ENCODE measurements at regions not wholly inside any gene's neighbourhood (a gene's known extent, or its start where the extent isn't known, plus 50 kb on each side); places are given as distances from the start of the nearest gene placed in this dataset.
"Not testable (repeated sequence)": the region's sequence is repeated elsewhere in the genome, so short reads cannot be mapped to it uniquely, and the experiment has no call there.

DNA sequence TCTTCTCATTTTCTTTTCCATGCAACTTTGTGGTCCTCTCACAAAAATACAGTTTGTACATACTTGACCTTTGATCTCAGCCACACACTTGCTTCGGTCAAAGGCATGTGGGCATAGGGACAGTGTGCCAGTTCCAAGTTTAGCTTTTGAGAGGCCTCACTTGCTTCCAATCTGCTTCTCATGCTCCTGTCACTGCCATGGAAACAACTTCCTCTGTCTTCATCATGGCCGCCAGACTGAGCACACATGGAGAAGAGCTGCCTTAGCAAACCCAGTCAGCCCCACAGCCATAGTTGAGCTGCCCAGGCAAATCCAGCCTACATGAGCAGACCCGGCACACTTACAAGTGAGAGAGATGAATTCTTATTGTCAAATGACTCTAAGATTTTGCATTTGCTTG is 138.2 kb upstream of the TUSC1 start:
- Histone ChIP-seq H3K27ac (no peak overlapping the region), H3K27me3 (no peaks in the 10 kb centered on the region), H3K4me1 (no peaks in the 10 kb centered on the region), H3K9me3 (no peaks in the 10 kb centered on the region), H3K4me3 (no peak overlapping the region), H3K36me3 (no peaks in the 10 kb centered on the region)
- TF ChIP-seq, protein P1, sequence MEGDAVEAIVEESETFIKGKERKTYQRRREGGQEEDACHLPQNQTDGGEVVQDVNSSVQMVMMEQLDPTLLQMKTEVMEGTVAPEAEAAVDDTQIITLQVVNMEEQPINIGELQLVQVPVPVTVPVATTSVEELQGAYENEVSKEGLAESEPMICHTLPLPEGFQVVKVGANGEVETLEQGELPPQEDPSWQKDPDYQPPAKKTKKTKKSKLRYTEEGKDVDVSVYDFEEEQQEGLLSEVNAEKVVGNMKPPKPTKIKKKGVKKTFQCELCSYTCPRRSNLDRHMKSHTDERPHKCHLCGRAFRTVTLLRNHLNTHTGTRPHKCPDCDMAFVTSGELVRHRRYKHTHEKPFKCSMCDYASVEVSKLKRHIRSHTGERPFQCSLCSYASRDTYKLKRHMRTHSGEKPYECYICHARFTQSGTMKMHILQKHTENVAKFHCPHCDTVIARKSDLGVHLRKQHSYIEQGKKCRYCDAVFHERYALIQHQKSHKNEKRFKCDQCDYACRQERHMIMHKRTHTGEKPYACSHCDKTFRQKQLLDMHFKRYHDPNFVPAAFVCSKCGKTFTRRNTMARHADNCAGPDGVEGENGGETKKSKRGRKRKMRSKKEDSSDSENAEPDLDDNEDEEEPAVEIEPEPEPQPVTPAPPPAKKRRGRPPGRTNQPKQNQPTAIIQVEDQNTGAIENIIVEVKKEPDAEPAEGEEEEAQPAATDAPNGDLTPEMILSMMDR (IDR thresholded peaks at IDR 0.05): no peak
- DNase-seq: no peak
- intact Hi-C loops (cut with DNase I; ENCODE audit: low total_unique reads): no loop called here

DNA sequence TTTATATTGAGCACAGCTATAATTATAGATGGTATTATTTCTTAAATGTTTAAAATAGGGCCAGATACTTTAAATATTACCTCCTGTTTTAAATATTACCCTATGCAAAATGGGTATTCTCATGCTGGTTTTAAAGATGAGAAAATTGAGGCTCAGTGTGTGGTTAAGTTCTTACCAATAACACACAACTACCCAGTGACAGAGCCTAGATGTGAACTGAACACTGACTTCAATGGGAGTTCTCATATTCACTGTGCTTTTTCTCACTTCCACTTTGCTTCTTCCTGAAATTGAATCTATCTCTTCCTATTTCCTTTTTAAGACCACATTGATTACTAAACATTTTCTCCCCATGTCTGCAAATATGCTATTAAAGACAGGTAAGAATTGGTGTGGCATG is 135.8 kb upstream of the TUSC1 start:
- no peaks in the 10 kb centered on the region for H3K27me3 ChIP-seq
- H3K9me3 ChIP-seq: no peaks in the 10 kb centered on the region
- no peaks in the 10 kb centered on the region for H3K4me1 ChIP-seq
- intact Hi-C loops (cut with DNase I; ENCODE audit: low total_unique reads): no loop called here
- TF ChIP-seq, protein P1 (IDR thresholded peaks at IDR 0.05): no peak
- DNase-seq: no peak
- H3K36me3 ChIP-seq: no peaks in the 10 kb centered on the region
- H3K27ac ChIP-seq: no peak overlapping the region
- H3K4me3 ChIP-seq: no peak overlapping the region

DNA sequence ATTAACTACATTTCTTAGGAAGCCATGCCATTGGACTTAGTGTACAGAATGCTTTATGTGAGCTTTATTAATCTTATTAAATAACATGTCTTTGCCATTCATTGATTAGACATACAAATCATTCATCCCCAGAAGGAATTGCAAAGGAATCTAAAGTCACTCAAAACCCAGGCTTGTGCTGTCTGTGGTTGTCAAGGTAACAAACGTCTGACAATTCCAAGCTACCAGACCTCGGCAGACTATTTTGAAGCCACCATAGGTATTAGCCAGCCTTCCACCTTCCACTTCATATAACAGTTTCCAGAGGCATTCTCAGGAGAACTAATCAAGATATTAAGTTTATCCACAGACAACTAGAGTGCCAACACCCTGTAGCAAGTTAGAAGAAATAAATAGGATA is 135.2 kb upstream of the TUSC1 start:
- TF ChIP-seq, protein P1 (IDR thresholded peaks at IDR 0.05): no peak
- DNase-seq: no peak
- intact Hi-C loops (cut with DNase I; ENCODE audit: low total_unique reads): no loop called here

DNA sequence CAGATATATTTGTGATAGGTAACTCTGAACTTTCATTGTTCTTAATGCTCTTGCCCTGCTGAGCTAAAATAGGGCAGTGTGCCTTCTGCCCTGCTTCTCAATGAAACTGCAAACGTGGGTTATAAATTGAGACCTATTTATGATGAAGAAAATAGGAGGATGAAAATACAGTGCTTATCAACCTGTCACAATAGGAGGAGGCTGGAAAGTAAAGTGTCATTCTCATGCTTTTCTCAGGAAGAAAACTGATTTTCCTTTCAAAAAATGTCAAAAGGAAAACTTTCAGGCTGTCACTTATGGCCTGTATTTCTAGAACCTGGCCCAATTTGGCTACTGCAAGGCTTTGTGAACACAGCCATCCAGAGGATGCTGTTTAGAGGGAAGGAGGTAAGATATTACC is 130.3 kb upstream of the TUSC1 start:
- H3K27me3 ChIP-seq: no peaks in the 10 kb centered on the region
- no peak overlapping the region for H3K27ac ChIP-seq
- DNase-seq: no peak
- no peaks in the 10 kb centered on the region for H3K9me3 ChIP-seq
- H3K4me1 ChIP-seq: peaks cover 0 to 17% (median 2%) of the 10 kb centered on the region in 4 donors
- TF ChIP-seq, protein P1 (IDR thresholded peaks at IDR 0.05): no peak
- no peak overlapping the region for H3K4me3 ChIP-seq
- H3K36me3 ChIP-seq: no peaks in the 10 kb centered on the region
- intact Hi-C loops (cut with DNase I; ENCODE audit: low total_unique reads): no loop called here

More for the DNA sequence above, 135.2 kb upstream of the TUSC1 start:
- no peaks in the 10 kb centered on the region for H3K27me3 ChIP-seq
- H3K36me3 ChIP-seq: no peaks in the 10 kb centered on the region
- H3K4me1 ChIP-seq: no peaks in the 10 kb centered on the region
- H3K27ac ChIP-seq: no peak overlapping the region
- H3K9me3 ChIP-seq: no peaks in the 10 kb centered on the region
- no peak overlapping the region for H3K4me3 ChIP-seq

DNA sequence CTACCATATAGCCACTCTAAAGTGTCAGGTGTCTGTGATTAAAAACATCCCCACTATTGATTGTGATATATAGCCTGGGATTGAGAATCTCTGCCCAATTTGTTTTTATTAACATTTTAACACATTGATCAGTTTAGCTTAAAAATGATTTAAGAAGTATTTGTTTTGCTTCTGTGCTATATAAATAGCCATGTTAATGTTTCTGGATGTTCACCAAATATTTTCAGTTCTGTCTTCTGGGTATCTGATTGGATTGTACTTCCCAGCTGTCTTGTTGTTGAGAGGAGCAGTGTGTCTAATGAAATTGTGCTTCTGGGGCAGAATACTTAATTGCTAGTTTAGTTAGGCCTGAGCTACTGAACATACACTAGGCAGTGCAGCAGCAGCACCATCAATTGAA is 126.6 kb upstream of the TUSC1 start:
- no peak for DNase-seq
- H3K4me1 ChIP-seq: peaks cover 0 to 17% (median 2%) of the 10 kb centered on the region in 4 donors
- no peak overlapping the region for H3K4me3 ChIP-seq
- intact Hi-C loops (cut with DNase I; ENCODE audit: low total_unique reads): no loop called here
- no peaks in the 10 kb centered on the region for H3K9me3 ChIP-seq
- no peak overlapping the region for H3K27ac ChIP-seq
- H3K36me3 ChIP-seq: no peaks in the 10 kb centered on the region
- H3K27me3 ChIP-seq: no peaks in the 10 kb centered on the region
- TF ChIP-seq, protein P1 (IDR thresholded peaks at IDR 0.05): no peak

DNA sequence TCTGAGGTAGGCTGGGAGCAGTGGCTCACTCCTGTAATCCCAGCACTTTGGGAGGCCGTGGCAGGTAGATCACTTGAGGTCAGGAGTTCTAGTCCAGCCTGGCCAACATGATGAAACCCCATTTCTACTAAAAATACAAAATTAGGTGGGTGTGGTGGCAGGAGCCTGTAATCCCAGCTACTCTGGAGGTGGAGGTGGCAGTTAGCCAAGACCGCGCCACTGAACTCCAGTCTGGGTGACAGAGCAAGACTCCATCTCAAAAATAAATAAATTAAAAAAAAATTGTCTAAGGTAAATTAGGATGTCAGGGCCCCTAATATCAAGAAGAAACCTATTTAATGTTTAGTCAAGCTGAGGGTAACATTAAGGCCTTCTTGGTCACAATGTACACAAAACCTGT is 123.7 kb upstream of the TUSC1 start:
- H3K4me3 ChIP-seq; H3K9me3 ChIP-seq; DNase-seq; H3K36me3 ChIP-seq; H3K27ac ChIP-seq; intact Hi-C loops (cut with DNase I; ENCODE audit: low total_unique reads); H3K27me3 ChIP-seq: not testable (repeated sequence)
- H3K4me1 ChIP-seq: peaks cover 0 to 17% (median 2%) of the 10 kb centered on the region in 4 donors
